Skeletal muscle satellite cell (primary cell): ENCODE measurements at regions not wholly inside any gene's neighbourhood (a gene's known extent, or its start where the extent isn't known, plus 50 kb on each side); places are given as distances from the start of the nearest gene placed in this dataset.

ENCODE experiments used
- H3K27me3 ChIP-seq: 2 replicates; pipeline ENCODE4 v1.7.0; 2013; ENCODE audit warnings: low read length; ENCODE audit not compliant: control insufficient read depth, insufficient read depth
- H3K36me3 ChIP-seq: 2 replicates; pipeline ENCODE4 v1.7.0; 2013; ENCODE audit warnings: mild to moderate bottlenecking, control low read depth, low read length; ENCODE audit not compliant: insufficient read depth
- H3K4me1 ChIP-seq: 2 replicates; pipeline ENCODE4 v1.7.0; 2013; ENCODE audit warnings: low read length; ENCODE audit not compliant: control insufficient read depth, insufficient read depth
- H3K4me2 ChIP-seq: 2 replicates; pipeline ENCODE4 v1.7.0; 2013; ENCODE audit warnings: mild to moderate bottlenecking, low read length
- H3K4me3 ChIP-seq: 2 replicates; pipeline ENCODE4 v1.7.0; 2013; ENCODE audit warnings: low read length
- H3K9ac ChIP-seq: 2 replicates; pipeline ENCODE4 v1.7.0; 2013; ENCODE audit warnings: mild to moderate bottlenecking, low read depth, low read length, moderate library complexity
- H3K9me3 ChIP-seq: replicated peaks from 2 replicates; pipeline ENCODE4 v1.7.0; 2013; ENCODE audit warnings: mild to moderate bottlenecking, control low read depth, low read length

- Histone ChIP-seq H3K4me2 (no peak overlapping the region), H3K27me3 (no peaks in the 10 kb centered on the region), H3K4me3 (no peak overlapping the region), H3K4me1 (peaks cover 9% of the 10 kb centered on the region), H3K9ac (no peak overlapping the region), H3K9me3 (no peaks in the 10 kb centered on the region), H3K36me3 (no peaks in the 10 kb centered on the region)
These were observed 472.8 kb downstream of the NUF2 start for GRCh38 chr1:163794551-163794950.

- H3K9ac ChIP-seq, result no peak overlapping the region
- H3K36me3 ChIP-seq, result no peaks in the 10 kb centered on the region
- no peak overlapping the region for H3K4me2 ChIP-seq
- H3K9me3 ChIP-seq, result no peaks in the 10 kb centered on the region
- H3K27me3 ChIP-seq, result no peaks in the 10 kb centered on the region
- H3K4me3 ChIP-seq, result no peak overlapping the region
- peaks cover 9% of the 10 kb centered on the region for H3K4me1 ChIP-seq
These were observed 474.7 kb downstream of the NUF2 start for GRCh38 chr1:163796394-163796821.

GRCh38 chr1:163797816-163798215 is 476.1 kb downstream of the NUF2 start:
- no peaks in the 10 kb centered on the region for H3K36me3 ChIP-seq
- peaks cover 9% of the 10 kb centered on the region for H3K4me1 ChIP-seq
- H3K4me3 ChIP-seq, result no peak overlapping the region
- H3K9me3 ChIP-seq, result no peaks in the 10 kb centered on the region
- H3K27me3 ChIP-seq, result no peaks in the 10 kb centered on the region
- H3K9ac ChIP-seq, result no peak overlapping the region
- no peak overlapping the region for H3K4me2 ChIP-seq

GRCh38 chr1:163799190-163799805 is 477.5 kb downstream of the NUF2 start:
- no peaks in the 10 kb centered on the region for H3K9me3 ChIP-seq
- H3K4me2 ChIP-seq, result no peak overlapping the region
- H3K4me3 ChIP-seq, result no peak overlapping the region
- peaks cover 9% of the 10 kb centered on the region for H3K4me1 ChIP-seq
- no peaks in the 10 kb centered on the region for H3K36me3 ChIP-seq
- no peak overlapping the region for H3K9ac ChIP-seq
- no peaks in the 10 kb centered on the region for H3K27me3 ChIP-seq

- Histone ChIP-seq H3K36me3 (no peaks in the 10 kb centered on the region), H3K9me3 (no peaks in the 10 kb centered on the region), H3K4me2 (no peak overlapping the region), H3K4me3 (no peak overlapping the region), H3K9ac (no peak overlapping the region), H3K27me3 (no peaks in the 10 kb centered on the region), H3K4me1 (no peaks in the 10 kb centered on the region)
These were observed 485.7 kb downstream of the NUF2 start for GRCh38 chr1:163807331-163808049.

GRCh38 chr1:163813251-163813650 is 491.5 kb downstream of the NUF2 start:
- Histone ChIP-seq H3K36me3 (no peaks in the 10 kb centered on the region), H3K4me3 (no peak overlapping the region), H3K4me2 (no peak overlapping the region), H3K9ac (no peak overlapping the region), H3K9me3 (no peaks in the 10 kb centered on the region), H3K4me1 (no peaks in the 10 kb centered on the region), H3K27me3 (no peaks in the 10 kb centered on the region)

- no peak overlapping the region for H3K4me2 ChIP-seq
- H3K4me1 ChIP-seq, result peaks cover 20% of the 10 kb centered on the region
- H3K36me3 ChIP-seq, result no peaks in the 10 kb centered on the region
- H3K27me3 ChIP-seq, result no peaks in the 10 kb centered on the region
- no peak overlapping the region for H3K4me3 ChIP-seq
- no peak overlapping the region for H3K9ac ChIP-seq
- no peaks in the 10 kb centered on the region for H3K9me3 ChIP-seq
These were observed 498.5 kb downstream of the NUF2 start for GRCh38 chr1:163820226-163820625.

GRCh38 chr1:163820766-163821165 is 499.0 kb downstream of the NUF2 start:
- Histone ChIP-seq H3K9ac (no peak overlapping the region), H3K4me1 (peaks cover 21% of the 10 kb centered on the region), H3K36me3 (no peaks in the 10 kb centered on the region), H3K9me3 (no peaks in the 10 kb centered on the region), H3K27me3 (no peaks in the 10 kb centered on the region), H3K4me2 (no peak overlapping the region), H3K4me3 (no peak overlapping the region)

GRCh38 chr1:163821679-163822078 is 499.9 kb downstream of the NUF2 start:
- Histone ChIP-seq H3K9ac (no peak overlapping the region), H3K36me3 (no peaks in the 10 kb centered on the region), H3K4me3 (no peak overlapping the region), H3K4me2 (no peak overlapping the region), H3K9me3 (no peaks in the 10 kb centered on the region), H3K4me1 (peaks cover 21% of the 10 kb centered on the region), H3K27me3 (no peaks in the 10 kb centered on the region)

- no peak overlapping the region for H3K4me2 ChIP-seq
- no peaks in the 10 kb centered on the region for H3K9me3 ChIP-seq
- H3K27me3 ChIP-seq, result no peaks in the 10 kb centered on the region
- no peak overlapping the region for H3K4me3 ChIP-seq
- H3K36me3 ChIP-seq, result no peaks in the 10 kb centered on the region
- H3K4me1 ChIP-seq, result peaks cover 21% of the 10 kb centered on the region
- H3K9ac ChIP-seq, result no peak overlapping the region
These were observed 501.3 kb downstream of the NUF2 start for GRCh38 chr1:163823017-163823416.

GRCh38 chr1:163824006-163824405 is 502.3 kb downstream of the NUF2 start:
- no peaks in the 10 kb centered on the region for H3K36me3 ChIP-seq
- H3K27me3 ChIP-seq, result no peaks in the 10 kb centered on the region
- peak overlapping the region; percentile 28 for H3K4me2 ChIP-seq
- H3K9me3 ChIP-seq, result no peaks in the 10 kb centered on the region
- no peak overlapping the region for H3K9ac ChIP-seq
- H3K4me3 ChIP-seq, result no peak overlapping the region
- H3K4me1 ChIP-seq, result peaks cover 21% of the 10 kb centered on the region

GRCh38 chr1:163824490-163824889 is 502.7 kb downstream of the NUF2 start:
- H3K4me3 ChIP-seq, result no peak overlapping the region
- H3K4me2 ChIP-seq, result peak overlapping the region; percentile 28
- H3K9ac ChIP-seq, result no peak overlapping the region

More at GRCh38 chr1:163824490-163824889, 502.7 kb downstream of the NUF2 start:
- Histone ChIP-seq H3K9me3 (no peaks in the 10 kb centered on the region), H3K27me3 (no peaks in the 10 kb centered on the region), H3K36me3 (no peaks in the 10 kb centered on the region), H3K4me1 (peaks cover 21% of the 10 kb centered on the region)
